ENCODE measurements at regions not wholly inside any gene's neighbourhood (a gene's known extent, or its start where the extent isn't known, plus 50 kb on each side); places are given as distances from the start of the nearest gene placed in this dataset.

GRCh38 chr10:43878386-43878785 is 229.7 kb upstream of the ZNF32 start:
- Histone ChIP-seq H3K4me1 (no peaks in the 10 kb centered on the region), H3K27me3 (no peaks in the 10 kb centered on the region), H3K36me3 (no peaks in the 10 kb centered on the region), H3K4me3 (no peak overlapping the region), H3K27ac (peak overlapping the region in 2 of 4 donors; percentile 11 to 42), H3K9me3 (no peaks in the 10 kb centered on the region)
- TF ChIP-seq CTCF (IDR thresholded peaks at IDR 0.05) (no peak), POLR2A (IDR thresholded peaks at IDR 0.05) (no peak)
- no peak for DNase-seq
- 28 to 68% methylated on average over 6 to 7 of the region's 10 CpGs for WGBS, 2 donors
- intact Hi-C loops (cut with DNase I): no loop called here

- intact Hi-C loops (cut with DNase I): no loop called here
- no peak for TF ChIP-seq POLR2A (IDR thresholded peaks at IDR 0.05)
- no peak for TF ChIP-seq CTCF (IDR thresholded peaks at IDR 0.05)
- Histone ChIP-seq H3K36me3 (no peaks in the 10 kb centered on the region), H3K9me3 (no peaks in the 10 kb centered on the region), H3K4me3 (no peak overlapping the region), H3K27ac (no peak overlapping the region), H3K4me1 (no peaks in the 10 kb centered on the region), H3K27me3 (no peaks in the 10 kb centered on the region)
- no peak for DNase-seq
- WGBS, 2 donors: 80 to 87% methylated on average over 7 of the region's 7 CpGs
Observed at GRCh38 chr10:43876976-43877375, 228.3 kb upstream of the ZNF32 start.

GRCh38 chr10:43874984-43875383 is 226.3 kb upstream of the ZNF32 start:
- no peak for DNase-seq
- TF ChIP-seq CTCF (IDR thresholded peaks at IDR 0.05) (no peak), POLR2A (IDR thresholded peaks at IDR 0.05) (no peak)
- Histone ChIP-seq H3K36me3 (no peaks in the 10 kb centered on the region), H3K4me1 (no peaks in the 10 kb centered on the region), H3K9me3 (no peaks in the 10 kb centered on the region), H3K4me3 (no peak overlapping the region), H3K27me3 (no peaks in the 10 kb centered on the region), H3K27ac (no peak overlapping the region)
- intact Hi-C loops (cut with DNase I): no loop called here
- WGBS, 2 donors: 55 to 60% methylated on average over 9 to 10 of the region's 10 CpGs

GRCh38 chr10:43873717-43874116 is 225.0 kb upstream of the ZNF32 start:
- Histone ChIP-seq H3K36me3 (no peaks in the 10 kb centered on the region), H3K4me1 (no peaks in the 10 kb centered on the region), H3K27me3 (no peaks in the 10 kb centered on the region), H3K9me3 (no peaks in the 10 kb centered on the region), H3K4me3 (no peak overlapping the region), H3K27ac (no peak overlapping the region)
- WGBS, 2 donors: 33 to 90% methylated on average over 1 to 2 of the region's 5 CpGs
- no peak for TF ChIP-seq POLR2A (IDR thresholded peaks at IDR 0.05)
- no peak for TF ChIP-seq CTCF (IDR thresholded peaks at IDR 0.05)
- intact Hi-C loops (cut with DNase I): no loop called here
- DNase-seq: no peak

- peaks cover 0 to 8% (median 0%) of the 10 kb centered on the region in 3 donors for H3K4me1 ChIP-seq
- H3K4me3 ChIP-seq: no peak overlapping the region
- H3K36me3 ChIP-seq: no peaks in the 10 kb centered on the region
- intact Hi-C loops (cut with DNase I): no loop called here
- no peak overlapping the region for H3K27ac ChIP-seq
- TF ChIP-seq CTCF (IDR thresholded peaks at IDR 0.05) (no peak), POLR2A (IDR thresholded peaks at IDR 0.05) (no peak)
- no peak for DNase-seq
- H3K27me3 ChIP-seq: no peaks in the 10 kb centered on the region
- 69 to 77% methylated on average over 4 to 6 of the region's 6 CpGs for WGBS, 2 donors
- H3K9me3 ChIP-seq: no peaks in the 10 kb centered on the region
Observed at GRCh38 chr10:43872644-43873043, 224.0 kb upstream of the ZNF32 start.
